AG04449 (cell line): ENCODE measurements at regions not wholly inside any gene's neighbourhood (a gene's known extent, or its start where the extent isn't known, plus 50 kb on each side); places are given as distances from the start of the nearest gene placed in this dataset.

Source experiments
- CTCF ChIA-PET: fragments of 350-600 bp; formaldehyde crosslinking; extraction: SDS; loops from one replicate; lab custom pipeline; 2021; ENCODE audit warnings: antibody characterized with exemption; lab: Yijun Ruan, JAX
- POLR2A ChIA-PET: fragments of 400-600, 350-600 bp; formaldehyde crosslinking; extraction: SDS; loops from one replicate; lab custom pipeline; 2020; ENCODE audit warnings: antibody characterized with exemption, inconsistent platforms; lab: Yijun Ruan, JAX
- DNase-seq: peaks from one replicate; pipeline ENCODE4 v3.0.0-alpha.2; 2010; ENCODE audit warnings: low read depth, low spot score
- H3K4me3 ChIP-seq: 2 replicates; pipeline ENCODE4 v1.5.1; 2011; ENCODE audit warnings: low read depth, mild to moderate bottlenecking, control low read depth, low read length
- TF ChIP-seq, protein P1 (sequence below): IDR thresholded peaks from one replicate; pipeline ENCODE4 v1.5.1; 2011; ENCODE audit warnings: mild to moderate bottlenecking, moderate library complexity, low read length, control low read depth, inconsistent platforms; ENCODE audit not compliant: insufficient read depth; ENCODE audit errors: missing control alignments

DNA sequence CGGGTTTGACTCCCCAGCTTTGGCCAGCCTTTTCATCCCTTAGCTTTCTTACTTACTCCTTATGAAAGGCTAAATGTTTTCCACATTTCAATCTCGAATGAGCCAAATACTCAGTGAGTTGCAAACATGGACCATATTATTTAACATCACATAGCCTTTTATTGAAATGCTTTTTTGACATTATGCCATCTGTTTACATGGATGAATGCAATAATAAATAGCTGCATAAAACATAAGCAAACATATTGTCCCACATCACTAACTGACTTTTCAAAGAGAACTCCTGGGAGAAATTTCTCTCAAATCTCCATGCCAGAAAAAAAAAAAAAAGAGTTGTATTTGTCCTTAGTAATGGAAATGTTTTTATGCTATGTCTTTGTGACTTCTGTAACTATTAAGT, 134.9 kb downstream of the LSMEM1 start:
- TF ChIP-seq, protein P1, sequence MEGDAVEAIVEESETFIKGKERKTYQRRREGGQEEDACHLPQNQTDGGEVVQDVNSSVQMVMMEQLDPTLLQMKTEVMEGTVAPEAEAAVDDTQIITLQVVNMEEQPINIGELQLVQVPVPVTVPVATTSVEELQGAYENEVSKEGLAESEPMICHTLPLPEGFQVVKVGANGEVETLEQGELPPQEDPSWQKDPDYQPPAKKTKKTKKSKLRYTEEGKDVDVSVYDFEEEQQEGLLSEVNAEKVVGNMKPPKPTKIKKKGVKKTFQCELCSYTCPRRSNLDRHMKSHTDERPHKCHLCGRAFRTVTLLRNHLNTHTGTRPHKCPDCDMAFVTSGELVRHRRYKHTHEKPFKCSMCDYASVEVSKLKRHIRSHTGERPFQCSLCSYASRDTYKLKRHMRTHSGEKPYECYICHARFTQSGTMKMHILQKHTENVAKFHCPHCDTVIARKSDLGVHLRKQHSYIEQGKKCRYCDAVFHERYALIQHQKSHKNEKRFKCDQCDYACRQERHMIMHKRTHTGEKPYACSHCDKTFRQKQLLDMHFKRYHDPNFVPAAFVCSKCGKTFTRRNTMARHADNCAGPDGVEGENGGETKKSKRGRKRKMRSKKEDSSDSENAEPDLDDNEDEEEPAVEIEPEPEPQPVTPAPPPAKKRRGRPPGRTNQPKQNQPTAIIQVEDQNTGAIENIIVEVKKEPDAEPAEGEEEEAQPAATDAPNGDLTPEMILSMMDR, result no peak
- ChIA-PET CTCF (no interaction called here), POLR2A (no interaction called here)
- no peak overlapping the region for H3K4me3 ChIP-seq
- no peak for DNase-seq

DNA sequence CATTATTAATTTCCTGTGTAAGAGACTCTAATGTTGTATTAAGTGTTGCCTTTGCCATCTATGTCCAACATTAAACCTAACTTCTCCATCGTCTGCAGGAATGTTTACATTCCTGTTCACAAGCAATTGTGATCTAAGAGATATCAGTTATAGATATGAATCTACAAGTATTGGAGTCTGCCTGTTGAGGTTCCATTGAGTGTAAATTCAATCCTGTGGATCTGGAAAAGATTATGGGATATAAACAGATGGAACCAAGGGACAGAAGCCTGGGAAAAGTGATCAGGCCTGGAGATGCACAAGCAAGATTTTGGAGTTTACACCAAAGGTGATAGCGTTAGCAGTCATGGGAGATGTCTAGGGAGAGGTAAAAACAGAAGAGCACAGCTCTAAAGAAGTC, 135.5 kb downstream of the LSMEM1 start:
- POLR2A ChIA-PET, result no interaction called here
- CTCF ChIA-PET, result no interaction called here

DNA sequence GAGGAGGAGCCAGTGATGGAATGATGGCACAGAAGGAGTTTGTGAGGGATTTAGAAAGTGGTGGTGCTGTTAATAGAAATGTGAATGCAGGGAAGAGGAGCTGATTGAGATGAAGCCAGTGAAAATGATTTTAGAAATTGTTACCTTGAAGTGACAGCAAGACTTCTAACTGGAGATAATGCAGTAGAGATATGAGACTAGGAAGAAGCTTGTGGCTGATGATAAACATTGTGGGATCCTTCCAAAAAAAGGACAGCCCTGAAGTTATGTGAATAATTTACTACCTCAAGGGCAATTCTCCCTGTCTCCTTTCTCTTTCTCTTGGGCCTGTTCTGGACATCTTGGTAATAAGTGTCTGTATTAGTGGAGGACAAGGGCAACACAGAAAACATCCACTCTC, 138.6 kb downstream of the LSMEM1 start:
- CTCF ChIA-PET, result no interaction called here
- POLR2A ChIA-PET, result no interaction called here
- TF ChIP-seq, protein P1, result no peak

More for the DNA sequence above, 135.5 kb downstream of the LSMEM1 start:
- H3K4me3 ChIP-seq, result no peak overlapping the region
- no peak for DNase-seq
- TF ChIP-seq, protein P1, result no peak

DNA sequence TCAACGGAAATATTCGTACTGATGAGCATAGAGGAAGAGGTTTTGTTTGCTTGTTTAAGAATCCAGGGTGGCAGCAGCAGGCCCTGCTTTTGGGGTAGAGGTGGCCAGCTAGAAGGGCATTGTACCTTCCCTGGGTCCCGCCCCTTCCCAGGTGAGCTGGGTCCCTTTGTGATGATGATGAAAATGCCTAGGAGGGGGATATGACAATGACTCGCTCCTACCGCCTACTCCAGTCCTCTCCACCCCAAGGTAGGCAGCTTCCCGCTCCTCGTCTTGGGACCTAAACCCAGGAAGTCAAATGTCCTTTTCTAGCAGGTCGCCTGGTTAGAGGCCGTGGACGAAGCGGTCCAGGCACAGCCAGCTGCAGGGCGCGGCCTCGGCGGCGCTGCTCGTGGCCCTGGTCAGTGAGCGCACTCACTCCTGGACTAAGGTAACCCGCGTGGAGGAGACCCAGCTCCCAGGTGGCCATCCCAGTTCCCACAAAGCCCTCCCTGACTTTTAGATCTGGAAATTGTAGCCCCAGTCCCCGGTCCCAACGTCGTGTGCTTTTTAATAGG, 141.4 kb downstream of the LSMEM1 start:
- TF ChIP-seq, protein P1, result no peak
- DNase-seq, result no peak
- H3K4me3 ChIP-seq, result no peak overlapping the region
- POLR2A ChIA-PET, result no interaction called here
- CTCF ChIA-PET, result no interaction called here

More for the DNA sequence above, 138.6 kb downstream of the LSMEM1 start:
- H3K4me3 ChIP-seq, result no peak overlapping the region
- no peak for DNase-seq

DNA sequence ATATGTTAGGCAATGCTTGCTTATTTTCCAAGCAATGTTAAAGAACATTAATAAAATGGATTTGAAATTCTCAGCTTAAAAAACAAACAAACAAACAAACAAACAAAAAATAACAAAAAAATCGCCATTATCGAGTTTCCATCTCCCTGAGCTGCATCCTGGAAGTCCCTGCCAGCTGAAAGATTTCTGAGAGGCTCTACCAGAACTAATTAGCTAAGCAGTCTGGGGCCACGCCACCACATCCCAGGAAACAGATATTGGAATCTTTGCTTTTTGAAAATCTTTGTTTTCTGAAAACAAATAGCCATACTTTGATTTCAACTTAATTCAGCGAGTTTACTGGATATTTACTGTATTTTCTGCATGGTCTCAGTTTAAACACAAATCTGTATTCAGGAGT, 143.6 kb downstream of the LSMEM1 start:
- POLR2A ChIA-PET, result no interaction called here
- no peak overlapping the region for H3K4me3 ChIP-seq
- CTCF ChIA-PET, result no interaction called here
- TF ChIP-seq, protein P1, result no peak
- no peak for DNase-seq

DNA sequence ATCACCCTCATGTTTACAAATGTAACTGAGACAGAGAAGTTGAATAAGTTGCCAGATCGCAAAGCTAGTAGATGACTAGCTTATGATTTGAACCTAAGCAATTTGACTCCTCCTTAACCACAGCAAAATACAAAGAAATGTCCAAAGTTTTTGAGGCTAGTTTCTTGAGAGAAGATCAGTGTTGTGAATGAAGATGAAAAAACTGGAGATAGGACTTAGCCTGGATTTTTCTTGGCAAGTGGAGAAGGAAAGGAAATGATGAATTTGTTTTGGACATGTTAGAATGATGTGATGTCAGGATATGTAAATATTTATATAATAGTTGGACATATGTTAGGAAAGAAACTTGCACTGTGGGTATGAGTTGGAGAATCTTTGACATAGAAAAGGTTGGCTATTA, 149.8 kb downstream of the LSMEM1 start:
- TF ChIP-seq, protein P1, result no peak
- POLR2A ChIA-PET, result no interaction called here

More for the DNA sequence above, 149.8 kb downstream of the LSMEM1 start:
- no peak for DNase-seq
- CTCF ChIA-PET, result no interaction called here
- H3K4me3 ChIP-seq, result no peak overlapping the region
